ENCODE measurements at regions not wholly inside any gene's neighbourhood (a gene's known extent, or its start where the extent isn't known, plus 50 kb on each side); places are given as distances from the start of the nearest gene placed in this dataset.

- TF ChIP-seq POLR2A (IDR thresholded peaks at IDR 0.05; ENCODE audit: low read length) (no peak), GATA1 (IDR thresholded peaks at IDR 0.05; ENCODE audit: low read depth, low read length) (no peak)
These were observed 173.3 kb upstream of the FAR2 start for GRCh38 chr12:28975564-28976340.

All from erythroblast (primary cell).